Activated CD4-positive, alpha-beta T cell treated with anti-CD3 and anti-CD28 coated beads, Interleukin-2, amount 10 ng/mL, durations not matched to agents 24 days and 14 days (primary cell): ENCODE measurements at regions not wholly inside any gene's neighbourhood (a gene's known extent, or its start where the extent isn't known, plus 50 kb on each side); places are given as distances from the start of the nearest gene placed in this dataset.

Experiments
- DNase-seq: peaks from one replicate; pipeline ENCODE4 v3.0.0; 2022
- H3K27ac Mint-ChIP-seq: one replicate; pipeline ENCODE4 v1.8.0; 2022; ENCODE audit warnings: mild to moderate bottlenecking, mixed read lengths
- H3K27me3 Mint-ChIP-seq: one replicate; pipeline ENCODE4 v1.8.0; 2022; ENCODE audit warnings: mixed read lengths
- H3K36me3 Mint-ChIP-seq: one replicate; pipeline ENCODE4 v1.8.0; 2022; ENCODE audit warnings: low read depth, mild to moderate bottlenecking, mixed read lengths
- H3K4me1 Mint-ChIP-seq: one replicate; pipeline ENCODE4 v1.8.0; 2021; ENCODE audit warnings: mixed read lengths
- H3K4me3 Mint-ChIP-seq: one replicate; pipeline ENCODE4 v1.8.0; 2022; ENCODE audit warnings: mild to moderate bottlenecking, moderate library complexity, mixed read lengths
- H3K9me3 Mint-ChIP-seq: one replicate; pipeline ENCODE4 v1.8.0; 2021; ENCODE audit warnings: mixed read lengths
- intact Hi-C: fragments of 100-400 bp; cut with micrococcal nuclease; formaldehyde crosslinking; loops from one replicate; pipeline ENCODE4 v1.15.1; 2023

DNA sequence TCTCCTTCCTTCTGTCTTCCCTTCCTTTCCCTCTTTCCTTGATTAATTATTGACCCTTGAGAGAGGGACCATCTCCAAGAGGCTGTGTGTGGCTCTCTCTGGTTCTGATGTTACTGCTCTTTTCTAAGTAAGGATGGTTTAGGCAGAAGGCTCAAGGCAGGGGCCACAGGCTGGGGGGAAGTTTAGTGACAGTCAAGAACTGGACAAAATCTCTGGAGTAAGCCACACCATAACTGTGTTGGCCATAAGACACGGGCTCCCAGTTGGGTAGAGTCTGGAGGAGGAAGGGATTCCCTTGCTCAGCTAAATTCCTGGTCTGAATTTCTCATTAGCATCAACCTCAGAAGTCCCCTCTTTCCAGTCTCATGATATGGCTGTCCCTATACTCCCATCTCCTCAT lies 74.7 kb downstream of the BUD13 start:
- H3K36me3 Mint-ChIP-seq, result no peaks in the 10 kb centered on the region
- H3K4me3 Mint-ChIP-seq, result no peak overlapping the region
- H3K4me1 Mint-ChIP-seq, result no peaks in the 10 kb centered on the region
- no peak for DNase-seq
- H3K27ac Mint-ChIP-seq, result no peak overlapping the region
- H3K27me3 Mint-ChIP-seq, result peaks cover 7% of the 10 kb centered on the region
- no peaks in the 10 kb centered on the region for H3K9me3 Mint-ChIP-seq
- intact Hi-C loops, result loop anchor here (5.0 kb wide), 1 partner anchor 181 kb away; no protein-coding TSS in a partner anchor

DNA sequence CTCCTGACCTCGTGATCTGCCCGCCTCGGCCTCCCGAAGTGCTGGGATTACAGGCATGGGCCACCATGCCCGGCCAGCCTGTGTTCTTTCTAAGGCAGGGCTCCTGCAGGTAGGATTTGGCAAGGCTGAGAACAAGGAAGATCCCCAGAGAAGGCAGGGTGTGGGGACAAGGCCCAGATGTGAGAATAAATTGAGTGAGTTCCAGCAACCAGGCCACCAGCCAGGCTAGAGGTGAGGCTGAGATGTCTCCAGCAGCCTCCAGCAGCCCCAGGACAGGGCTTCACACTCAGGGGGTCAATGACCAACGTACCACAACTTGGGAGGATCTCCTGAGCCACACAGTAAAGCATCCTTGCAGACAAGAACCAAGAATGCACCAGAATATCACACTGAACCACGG lies 75.1 kb downstream of the BUD13 start:
- intact Hi-C loops, result loop anchor here (5.0 kb wide), 1 partner anchor 180 kb away; no protein-coding TSS in a partner anchor
- no peak overlapping the region for H3K4me3 Mint-ChIP-seq
- DNase-seq, result no peak
- H3K27ac Mint-ChIP-seq, result no peak overlapping the region
- H3K9me3 Mint-ChIP-seq, result no peaks in the 10 kb centered on the region
- H3K27me3 Mint-ChIP-seq, result peaks cover 4% of the 10 kb centered on the region
- no peaks in the 10 kb centered on the region for H3K4me1 Mint-ChIP-seq
- H3K36me3 Mint-ChIP-seq, result no peaks in the 10 kb centered on the region

DNA sequence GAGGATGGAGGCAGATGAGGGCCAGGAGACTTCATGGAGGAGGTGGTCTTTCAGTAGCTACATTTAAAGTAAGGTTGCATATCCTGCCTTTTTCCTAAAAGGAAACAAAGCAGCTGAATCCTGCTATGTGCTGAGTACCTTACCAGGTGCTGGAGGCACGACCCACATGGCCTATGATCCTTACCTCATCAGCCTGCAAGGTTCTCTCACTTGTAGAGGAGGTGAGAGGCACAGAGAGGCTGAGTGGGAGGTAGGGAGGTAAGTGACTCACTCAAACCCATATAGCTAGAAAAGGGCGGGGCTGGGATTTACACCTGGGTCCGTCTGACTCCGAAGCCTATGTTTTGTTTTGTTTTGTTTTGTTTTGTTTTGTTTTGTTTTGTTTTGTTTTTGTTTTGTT lies 75.8 kb downstream of the BUD13 start:
- Mint-ChIP-seq H3K4me1 (no peaks in the 10 kb centered on the region), H3K9me3 (no peaks in the 10 kb centered on the region), H3K36me3 (no peaks in the 10 kb centered on the region), H3K27ac (no peak overlapping the region), H3K4me3 (no peak overlapping the region), H3K27me3 (peaks cover 4% of the 10 kb centered on the region)
- no peak for DNase-seq
- intact Hi-C loops, result loop anchor here (5.0 kb wide), 1 partner anchor 180 kb away; no protein-coding TSS in a partner anchor

GRCh38 chr11:116696381-116696941 lies 76.3 kb downstream of the BUD13 start:
- no peaks in the 10 kb centered on the region for H3K9me3 Mint-ChIP-seq
- H3K4me3 Mint-ChIP-seq, result no peak overlapping the region
- DNase-seq, result no peak
- no peaks in the 10 kb centered on the region for H3K36me3 Mint-ChIP-seq
- H3K27ac Mint-ChIP-seq, result no peak overlapping the region
- intact Hi-C loops, result loop anchor here (5.0 kb wide), 1 partner anchor 179 kb away; no protein-coding TSS in a partner anchor
- H3K4me1 Mint-ChIP-seq, result no peaks in the 10 kb centered on the region
- peaks cover 4% of the 10 kb centered on the region for H3K27me3 Mint-ChIP-seq

DNA sequence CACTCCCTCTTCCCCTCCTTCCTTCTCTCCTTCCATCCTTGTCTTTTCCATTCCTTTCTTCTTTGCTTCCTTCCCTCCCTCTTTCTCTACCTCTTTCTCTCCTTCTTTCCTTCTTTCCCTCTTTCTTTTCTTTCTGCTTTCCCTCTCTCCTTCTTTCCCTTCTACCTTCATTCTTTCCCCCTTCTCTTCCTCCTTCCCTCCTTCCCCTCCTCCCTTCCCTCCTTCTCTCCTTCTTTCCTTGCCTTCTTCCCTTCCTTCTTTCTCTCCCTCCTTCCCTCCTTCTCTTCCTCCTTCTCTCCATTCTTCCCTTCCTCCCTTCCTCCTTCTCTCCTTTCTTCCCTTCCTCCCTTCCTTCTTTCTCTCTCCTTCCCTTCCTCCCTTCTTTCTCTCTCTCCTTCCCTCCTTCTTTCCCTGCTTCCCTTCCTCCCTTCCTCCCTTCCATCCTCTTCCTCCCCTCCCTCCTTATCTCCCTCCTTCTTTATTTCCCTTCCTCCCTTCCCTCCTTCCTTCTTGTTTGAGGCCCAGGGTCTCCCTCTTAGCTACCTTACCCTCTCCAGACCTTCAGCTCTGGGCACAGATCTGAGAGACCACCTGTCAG lies 77.0 kb downstream of the BUD13 start:
- H3K4me1 Mint-ChIP-seq, result no peaks in the 10 kb centered on the region
- no peak overlapping the region for H3K4me3 Mint-ChIP-seq
- no peak overlapping the region for H3K27ac Mint-ChIP-seq
- peaks cover 4% of the 10 kb centered on the region for H3K27me3 Mint-ChIP-seq
- intact Hi-C loops, result loop anchor here (5.0 kb wide), 1 partner anchor 178 kb away; no protein-coding TSS in a partner anchor
- no peaks in the 10 kb centered on the region for H3K9me3 Mint-ChIP-seq
- no peaks in the 10 kb centered on the region for H3K36me3 Mint-ChIP-seq
- no peak for DNase-seq

DNA sequence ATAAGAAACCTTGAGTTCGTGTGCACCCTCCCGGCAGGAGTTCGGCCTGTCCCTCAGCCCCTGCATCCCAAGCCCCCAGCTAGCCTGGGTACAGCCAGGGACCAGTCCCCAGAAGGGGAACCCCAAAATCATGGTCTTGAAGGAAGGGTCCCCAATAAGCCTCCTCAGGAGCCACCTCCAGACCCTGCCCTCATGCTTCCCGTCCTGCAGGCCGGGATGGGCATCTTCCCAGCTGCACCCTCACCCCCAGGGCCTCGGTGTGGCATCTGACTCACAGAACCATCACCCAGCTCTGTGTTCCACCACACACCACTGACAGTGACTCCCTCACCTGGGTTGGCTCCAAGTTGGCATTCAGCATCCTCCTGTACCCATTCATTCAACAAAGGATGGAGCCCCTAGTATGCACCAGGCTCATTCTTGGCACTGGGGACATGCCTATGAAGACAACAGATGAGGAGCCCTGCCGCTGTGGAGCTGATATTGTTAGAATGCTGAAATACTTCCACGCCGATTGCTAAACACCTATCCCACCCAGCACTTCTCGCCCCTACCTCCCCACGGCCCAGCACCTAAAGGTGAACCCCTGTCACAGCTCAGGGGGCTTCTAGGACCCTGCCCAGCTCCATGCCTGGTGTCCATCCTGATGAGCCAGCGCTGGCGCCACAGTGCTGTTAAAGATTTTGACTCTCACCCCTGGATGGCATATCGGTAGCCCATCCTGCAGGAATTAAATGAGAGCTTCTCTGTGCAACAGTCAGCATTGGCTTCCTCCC lies 77.8 kb downstream of the BUD13 start:
- Mint-ChIP-seq H3K36me3 (no peaks in the 10 kb centered on the region), H3K27ac (no peak overlapping the region), H3K9me3 (no peaks in the 10 kb centered on the region), H3K4me3 (no peak overlapping the region), H3K4me1 (no peaks in the 10 kb centered on the region), H3K27me3 (peaks cover 4% of the 10 kb centered on the region)
- DNase-seq, result no peak
- intact Hi-C loops, result loop anchor here (5.0 kb wide), 3 partner anchors 178 to 478 kb away; no protein-coding TSS in a partner anchor

DNA sequence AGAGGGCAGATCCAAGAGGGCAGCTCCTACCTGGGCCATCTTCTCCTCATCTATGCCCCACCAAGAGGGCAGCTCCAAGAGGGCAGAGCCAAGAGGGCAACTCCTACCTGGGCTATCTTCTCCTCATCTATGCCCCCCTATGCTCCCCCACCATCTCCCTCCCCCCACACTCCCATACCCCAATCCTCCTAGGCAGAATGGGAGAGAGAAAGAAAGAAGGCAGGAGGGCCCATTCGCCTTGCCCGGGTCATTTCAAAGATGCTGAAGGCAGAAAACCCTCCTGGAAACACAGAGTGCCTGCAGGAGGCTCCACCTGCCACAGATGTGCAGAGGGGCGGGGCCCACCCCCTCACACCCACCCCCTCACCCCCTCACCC lies 78.5 kb downstream of the BUD13 start:
- intact Hi-C loops, result loop anchor here (5.0 kb wide), 2 partner anchors 242 to 477 kb away; no protein-coding TSS in a partner anchor
- Mint-ChIP-seq H3K27ac (no peak overlapping the region), H3K9me3 (no peaks in the 10 kb centered on the region), H3K27me3 (peaks cover 3% of the 10 kb centered on the region), H3K4me1 (no peaks in the 10 kb centered on the region), H3K36me3 (no peaks in the 10 kb centered on the region), H3K4me3 (no peak overlapping the region)
- DNase-seq, result no peak

- H3K27ac Mint-ChIP-seq, result no peak overlapping the region
- no peaks in the 10 kb centered on the region for H3K4me1 Mint-ChIP-seq
- H3K9me3 Mint-ChIP-seq, result no peaks in the 10 kb centered on the region
- H3K4me3 Mint-ChIP-seq, result no peak overlapping the region
- intact Hi-C loops, result loop anchor here (5.0 kb wide), 2 partner anchors 241 to 476 kb away; no protein-coding TSS in a partner anchor
- peaks cover 3% of the 10 kb centered on the region for H3K27me3 Mint-ChIP-seq
- H3K36me3 Mint-ChIP-seq, result no peaks in the 10 kb centered on the region
- DNase-seq, result no peak
Observed at GRCh38 chr11:116693593-116694348, 79.0 kb downstream of the BUD13 start.

DNA sequence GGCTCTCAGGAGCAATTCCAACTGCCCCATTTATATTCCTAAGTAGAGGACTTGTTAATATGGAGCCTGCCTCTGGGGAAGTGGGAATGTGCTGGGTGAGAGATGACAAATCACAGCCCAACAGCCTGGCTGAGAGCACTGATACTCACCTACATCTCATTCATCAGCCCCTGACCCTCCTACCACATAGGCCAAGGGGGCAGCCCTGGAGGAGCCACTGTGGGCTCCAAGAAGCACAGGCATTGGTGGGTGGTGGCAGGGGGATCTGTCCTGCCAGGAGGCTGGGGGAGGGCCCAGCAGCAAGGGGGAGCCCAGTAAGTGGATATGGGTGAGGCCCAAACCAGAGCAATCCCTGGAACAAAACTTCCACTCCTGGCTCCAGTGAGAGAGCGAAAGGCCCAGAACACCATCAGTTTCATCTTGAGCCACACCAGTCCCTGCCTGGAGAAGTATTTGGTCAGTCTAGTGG lies 79.7 kb downstream of the BUD13 start:
- H3K36me3 Mint-ChIP-seq, result no peaks in the 10 kb centered on the region
- no peak overlapping the region for H3K4me3 Mint-ChIP-seq
- no peak overlapping the region for H3K27ac Mint-ChIP-seq
- intact Hi-C loops, result loop anchor here (5.0 kb wide), 2 partner anchors 241 to 476 kb away; no protein-coding TSS in a partner anchor
- no peaks in the 10 kb centered on the region for H3K9me3 Mint-ChIP-seq
- peaks cover 3% of the 10 kb centered on the region for H3K27me3 Mint-ChIP-seq
- DNase-seq, result no peak
- H3K4me1 Mint-ChIP-seq, result no peaks in the 10 kb centered on the region

- Mint-ChIP-seq H3K27ac (no peak overlapping the region), H3K4me3 (no peak overlapping the region), H3K9me3 (no peaks in the 10 kb centered on the region), H3K4me1 (no peaks in the 10 kb centered on the region), H3K36me3 (no peaks in the 10 kb centered on the region), H3K27me3 (peaks cover 3% of the 10 kb centered on the region)
- DNase-seq, result no peak
- intact Hi-C loops, result loop anchor here (5.0 kb wide), 2 partner anchors 240 to 475 kb away; no protein-coding TSS in a partner anchor
Observed at GRCh38 chr11:116692318-116693101, 80.3 kb downstream of the BUD13 start.

DNA sequence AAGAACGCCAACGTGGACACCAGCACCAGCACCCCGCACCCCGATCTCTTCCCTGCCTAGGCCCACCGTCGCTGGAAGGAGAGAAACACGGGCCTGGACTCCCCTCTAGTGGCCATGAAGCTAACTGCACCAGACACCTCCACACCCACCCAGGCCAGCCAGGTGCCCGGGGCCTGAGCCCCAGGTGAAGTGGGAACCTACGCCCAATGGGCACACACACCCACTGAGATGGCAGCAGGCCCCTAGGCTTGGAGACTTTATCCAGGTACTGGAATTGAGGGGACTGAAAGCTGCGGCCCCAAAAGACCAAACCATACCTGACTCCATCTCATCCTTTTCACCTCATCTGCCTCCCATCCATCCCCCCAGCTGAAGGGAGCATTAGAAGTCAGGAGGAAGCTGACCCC lies 81.0 kb downstream of the BUD13 start:
- Mint-ChIP-seq H3K4me1 (no peaks in the 10 kb centered on the region), H3K27ac (no peak overlapping the region), H3K9me3 (no peaks in the 10 kb centered on the region), H3K27me3 (peaks cover 3% of the 10 kb centered on the region), H3K4me3 (no peak overlapping the region), H3K36me3 (no peaks in the 10 kb centered on the region)
- intact Hi-C loops, result loop anchor here (5.0 kb wide), 2 partner anchors 239 to 474 kb away; no protein-coding TSS in a partner anchor
- peak; percentile 84 for DNase-seq

DNA sequence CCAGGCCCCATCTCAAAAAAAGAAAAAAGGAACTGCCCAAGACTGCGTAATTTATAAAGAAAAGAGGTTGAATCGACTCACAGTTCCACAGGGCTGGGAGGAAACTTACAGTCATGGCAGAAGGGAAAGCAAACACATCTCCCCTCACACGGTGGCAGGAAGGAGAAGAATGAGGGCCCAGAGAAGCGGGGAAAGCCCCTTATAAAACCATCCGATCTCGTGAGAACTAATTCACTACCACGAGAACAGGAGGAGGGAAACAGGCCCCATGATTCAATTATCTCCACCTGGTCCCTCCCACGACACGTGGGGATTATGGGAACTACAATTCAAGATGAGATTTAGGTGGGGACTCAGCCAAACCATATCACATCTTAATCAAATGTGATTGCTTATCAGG lies 82.2 kb downstream of the BUD13 start:
- H3K36me3 Mint-ChIP-seq, result no peaks in the 10 kb centered on the region
- peaks cover under 1% of the 10 kb centered on the region for H3K27me3 Mint-ChIP-seq
- H3K9me3 Mint-ChIP-seq, result no peaks in the 10 kb centered on the region
- no peaks in the 10 kb centered on the region for H3K4me1 Mint-ChIP-seq
- H3K4me3 Mint-ChIP-seq, result no peak overlapping the region
- no peak for DNase-seq
- H3K27ac Mint-ChIP-seq, result no peak overlapping the region
- intact Hi-C loops, result loop anchor here (5.0 kb wide), 2 partner anchors 238 to 473 kb away; no protein-coding TSS in a partner anchor
